DMS153 treated with DMSO at 0.1 percent for 48 hours (cell line): ENCODE measurements at regions not wholly inside any gene's neighbourhood (a gene's known extent, or its start where the extent isn't known, plus 50 kb on each side); places are given as distances from the start of the nearest gene placed in this dataset.
"Not testable (repeated sequence)": the region's sequence is repeated elsewhere in the genome, so short reads cannot be mapped to it uniquely, and the experiment has no call there.

Experiments used
- DNase-seq: peaks from one replicate; lab custom pipeline; 2025; ENCODE audit not compliant: unreplicated experiment; lab: John Stamatoyannopoulos, UW

DNA sequence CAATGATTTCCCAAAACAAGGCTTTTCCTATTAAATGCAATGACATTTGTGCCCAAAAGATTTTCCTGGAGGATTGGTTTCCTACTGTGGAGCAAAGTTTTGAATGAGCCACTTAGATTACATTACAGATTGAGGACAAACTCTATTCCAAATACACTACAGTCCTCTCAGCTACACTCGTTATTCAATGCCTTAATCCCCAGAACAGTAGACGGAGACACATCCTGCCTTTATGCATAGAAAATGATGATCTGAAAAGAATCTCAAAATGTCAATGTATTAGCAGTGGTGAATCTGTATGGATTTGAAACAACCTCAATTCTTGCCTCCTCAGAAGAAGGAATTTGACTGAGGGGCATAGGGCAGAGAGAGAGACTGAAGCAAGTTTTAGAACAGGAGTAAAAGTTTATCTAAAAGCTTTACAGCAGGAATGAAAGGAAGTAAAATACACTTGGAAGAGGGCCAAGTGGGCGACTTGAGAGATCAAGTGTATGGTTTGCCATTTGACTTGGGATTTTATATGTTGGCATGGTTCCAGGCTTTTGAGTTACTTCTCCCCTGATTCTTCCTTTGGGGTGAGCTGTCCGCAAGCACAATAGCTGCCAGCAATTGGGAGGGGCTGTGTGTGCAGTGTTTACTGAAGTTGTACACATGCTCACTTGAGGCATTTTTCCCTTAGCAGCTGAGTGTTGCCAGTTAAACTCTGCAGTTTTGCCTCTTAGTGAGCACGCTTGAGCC, 891.9 kb upstream of the MBL2 start:
- no peak for DNase-seq

GRCh38 chr10:53650794-53651193, 878.2 kb upstream of the MBL2 start:
- DNase-seq = no peak

- not testable (repeated sequence) for DNase-seq
Observed at GRCh38 chr10:53647221-53647620, 874.6 kb upstream of the MBL2 start.

GRCh38 chr10:53646525-53646924, 873.9 kb upstream of the MBL2 start:
- DNase-seq = no peak

GRCh38 chr10:53645951-53646350, 873.4 kb upstream of the MBL2 start:
- DNase-seq = no peak

- DNase-seq = no peak
Observed at GRCh38 chr10:53638006-53638405, 865.4 kb upstream of the MBL2 start.

DNA sequence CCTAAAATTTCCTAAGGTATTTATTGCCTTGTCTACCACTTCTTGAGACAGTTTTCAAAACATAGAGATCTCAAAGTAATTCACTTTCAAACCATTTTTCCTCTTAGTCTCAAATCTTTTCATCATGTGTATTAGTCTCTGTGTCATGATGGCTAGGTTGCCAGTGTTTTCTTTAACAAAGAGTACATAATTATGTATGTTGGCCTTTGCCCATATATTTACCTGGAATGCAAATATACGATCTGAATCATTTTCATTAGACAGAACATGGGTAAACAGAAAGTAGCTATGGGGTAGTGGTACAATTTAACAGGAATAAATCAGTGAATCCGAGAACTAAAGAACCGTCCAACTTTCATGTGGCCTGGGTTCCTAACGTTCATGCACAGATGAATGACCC, 852.1 kb upstream of the MBL2 start:
- DNase-seq = no peak

DNA sequence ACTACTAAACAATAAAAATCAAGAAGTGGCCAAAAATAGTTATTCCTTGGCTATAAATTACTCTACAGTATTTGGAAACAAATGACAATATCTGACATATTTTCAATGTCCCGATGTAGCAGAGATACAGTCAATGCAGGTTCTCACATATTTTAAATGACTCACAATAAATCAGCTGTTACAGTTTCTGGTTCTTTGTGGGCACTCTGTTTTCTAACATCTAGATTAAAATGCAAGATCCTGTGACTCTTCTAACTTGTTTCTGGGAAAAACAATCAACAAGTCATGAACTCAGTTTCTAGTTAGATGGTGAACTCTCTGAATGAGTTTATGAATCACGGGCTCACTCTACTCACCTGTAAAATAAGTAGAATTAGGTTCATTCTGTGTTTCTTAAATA, 849.6 kb upstream of the MBL2 start:
- DNase-seq = no peak

DNA sequence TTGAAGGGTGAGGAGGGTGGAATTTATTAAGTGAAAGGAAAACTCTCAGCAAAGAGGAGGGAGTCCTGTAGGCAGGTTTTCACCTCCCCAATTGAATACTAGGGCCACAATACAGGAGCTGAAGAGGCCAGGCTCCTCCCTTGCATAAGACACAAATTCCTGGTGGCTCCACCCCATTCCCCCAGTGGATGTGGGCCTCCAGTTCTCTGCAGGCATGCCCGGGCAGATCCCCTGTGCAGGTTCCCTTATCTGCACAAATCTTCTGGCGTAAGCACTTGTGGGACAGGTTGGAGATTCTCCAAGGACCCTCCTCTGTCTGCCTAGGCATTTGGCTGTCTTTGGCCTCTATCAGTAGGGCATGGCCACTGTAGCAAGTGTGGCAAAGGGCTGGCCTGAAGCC, 847.1 kb upstream of the MBL2 start:
- DNase-seq = no peak

- DNase-seq = no peak
Observed at GRCh38 chr10:53607691-53608090, 835.1 kb upstream of the MBL2 start.

DNA sequence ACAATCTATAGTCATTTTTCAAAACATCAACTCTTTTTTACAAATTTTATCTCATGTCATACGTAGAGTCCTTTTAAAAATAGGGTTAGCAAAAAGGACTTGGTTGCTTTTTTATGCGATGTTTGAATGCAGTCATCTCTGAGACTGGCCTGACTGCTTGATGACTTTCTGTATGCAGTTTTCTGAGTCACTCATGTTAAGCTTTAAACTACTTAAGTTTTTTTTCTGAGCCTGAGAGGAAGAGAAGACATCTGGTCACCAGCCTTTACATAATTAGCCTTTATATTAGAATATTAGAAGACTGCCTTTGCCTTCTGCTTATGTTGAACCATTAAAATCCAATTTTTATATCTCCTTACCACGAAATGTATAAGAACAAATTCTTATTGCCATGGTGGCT, 834.4 kb upstream of the MBL2 start:
- DNase-seq = no peak

DNA sequence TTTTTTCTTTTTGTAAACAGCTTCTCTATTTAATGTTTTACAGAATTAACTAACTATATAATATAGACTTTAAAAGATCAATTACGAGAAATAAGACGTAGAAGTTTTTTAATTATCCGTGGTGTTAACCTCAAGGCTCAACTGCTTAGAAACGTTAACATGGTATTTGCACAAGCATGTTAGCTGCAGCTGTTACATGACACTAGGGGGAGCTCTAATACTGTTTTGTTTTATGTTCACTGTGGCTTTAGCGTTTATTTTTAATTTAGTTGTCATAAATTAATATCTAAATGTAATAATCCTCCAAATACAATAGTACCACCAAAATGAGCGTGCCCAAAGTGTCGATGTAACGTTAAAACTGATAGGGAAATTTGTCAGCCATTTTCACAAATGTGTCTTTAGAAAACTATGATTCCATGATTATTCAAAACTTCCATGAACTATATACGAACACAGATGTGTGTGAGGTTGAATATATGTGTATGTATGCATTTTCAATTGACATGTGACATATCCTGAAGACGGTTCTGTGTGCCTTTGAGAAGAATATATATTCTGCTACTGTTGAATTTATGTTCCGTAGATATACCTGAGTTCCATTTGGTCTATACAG, 828.8 kb upstream of the MBL2 start:
- DNase-seq = peak; percentile 33

GRCh38 chr10:53598914-53599313, 826.3 kb upstream of the MBL2 start:
- DNase-seq = no peak

DNA sequence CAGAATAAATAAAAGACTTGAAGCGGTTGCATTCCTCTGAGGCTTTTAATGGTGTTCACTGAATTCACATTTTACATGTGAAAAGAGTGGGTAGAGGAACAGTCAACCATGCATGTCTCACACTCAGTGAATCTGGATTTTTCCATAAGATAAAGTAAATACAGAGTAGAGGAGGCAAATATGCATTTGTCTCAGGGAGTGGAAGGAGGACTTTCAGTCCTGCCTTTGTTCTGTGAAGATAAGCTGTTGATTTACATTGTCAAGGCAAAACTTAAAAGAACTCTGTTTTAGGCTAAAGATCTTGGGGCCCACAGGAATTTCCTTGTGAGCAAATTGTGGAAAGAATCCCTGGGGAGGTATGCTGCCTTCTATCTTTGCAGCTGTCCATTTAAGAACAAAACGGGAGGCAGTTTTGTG, 825.3 kb upstream of the MBL2 start:
- DNase-seq = no peak

- DNase-seq = no peak
Observed at GRCh38 chr10:53580465-53580864, 807.9 kb upstream of the MBL2 start.

DNA sequence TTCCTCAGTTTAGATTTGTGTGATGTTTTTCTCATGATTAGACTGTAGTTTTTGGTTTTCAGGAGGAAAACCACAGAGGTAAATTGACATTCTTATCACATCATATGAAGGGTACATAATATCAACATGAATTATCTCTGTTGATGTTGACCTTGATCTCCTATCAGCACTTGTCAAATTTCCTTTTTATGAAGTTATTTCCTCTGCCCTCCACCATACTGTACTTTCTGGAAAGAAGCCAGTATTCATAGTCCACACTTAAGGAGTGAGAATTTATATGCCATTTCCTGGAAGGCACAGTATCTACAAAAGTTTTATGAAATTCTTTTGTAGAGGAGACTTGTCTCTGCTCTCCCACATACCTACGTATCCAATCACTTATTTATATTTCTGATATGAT, 807.2 kb upstream of the MBL2 start:
- DNase-seq = no peak

DNA sequence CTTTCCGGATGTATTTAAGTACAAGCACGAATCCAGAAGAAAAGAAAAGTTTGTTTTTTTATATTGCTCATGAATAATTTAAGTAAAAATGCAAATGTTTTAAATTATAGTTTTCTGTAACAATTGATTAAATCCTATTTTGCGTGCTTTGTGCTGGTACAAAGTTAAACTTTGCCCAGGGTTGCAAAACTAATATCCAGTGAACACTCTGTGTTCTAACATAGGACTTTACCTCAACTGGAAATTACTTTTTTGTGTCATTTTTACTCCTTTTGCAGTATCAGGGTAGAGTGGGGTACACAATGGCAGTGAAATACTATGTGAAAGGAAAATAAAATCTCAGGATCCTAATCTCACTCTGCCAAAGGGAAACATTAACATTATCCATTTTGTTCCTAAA, 801.4 kb upstream of the MBL2 start:
- DNase-seq = no peak

- DNase-seq = no peak
Observed at GRCh38 chr10:53573498-53573897, 800.9 kb upstream of the MBL2 start.

- no peak for DNase-seq
Observed at GRCh38 chr10:53572799-53573198, 800.2 kb upstream of the MBL2 start.

DNA sequence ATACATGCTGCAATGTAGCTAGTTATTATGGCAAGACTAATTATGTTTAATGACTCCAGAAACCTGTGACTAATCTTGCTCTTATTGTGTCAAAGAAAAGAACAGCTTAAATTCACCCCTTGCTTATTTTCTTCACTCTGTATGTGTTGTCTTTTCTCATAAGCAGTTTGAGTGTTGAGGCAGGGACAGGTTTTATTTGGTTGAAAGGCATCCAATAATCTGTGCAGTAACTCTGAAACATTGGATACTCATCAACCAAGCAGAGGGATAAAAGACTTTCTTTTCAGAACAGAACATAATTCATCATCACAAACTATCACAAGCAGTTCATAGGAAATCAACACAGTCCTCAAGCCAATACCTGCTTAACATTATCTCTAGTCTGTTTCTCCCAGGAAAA, 797.6 kb upstream of the MBL2 start:
- DNase-seq = no peak

GRCh38 chr10:53569455-53569854, 796.9 kb upstream of the MBL2 start:
- no peak for DNase-seq

- DNase-seq = no peak
Observed at GRCh38 chr10:53548664-53549063, 776.1 kb upstream of the MBL2 start.

GRCh38 chr10:53547364-53547763, 774.8 kb upstream of the MBL2 start:
- DNase-seq = no peak
